ENCODE measurements at regions not wholly inside any gene's neighbourhood (a gene's known extent, or its start where the extent isn't known, plus 50 kb on each side); places are given as distances from the start of the nearest gene placed in this dataset.

- TF ChIP-seq CTCF (IDR thresholded peaks at IDR 0.05): no peak
- TF ChIP-seq EZH2 (IDR thresholded peaks at IDR 0.05): no peak
- TF ChIP-seq EZH2phosphoT487 (IDR thresholded peaks at IDR 0.05): no peak
Observed at GRCh38 chr12:39176356-39176755, 266.6 kb downstream of the KIF21A start.
